GM06990 (cell line): ENCODE measurements at regions not wholly inside any gene's neighbourhood (a gene's known extent, or its start where the extent isn't known, plus 50 kb on each side); places are given as distances from the start of the nearest gene placed in this dataset.

Experiments
- DNase-seq: peaks from one replicate; pipeline ENCODE4 v3.0.0-alpha.2; 2011; ENCODE audit not compliant: insufficient read length; ENCODE audit errors: extremely low read depth
- H3K27me3 ChIP-seq: replicated peaks from 2 replicates; pipeline ENCODE4 v1.6.0; 2011; ENCODE audit warnings: low read length; ENCODE audit not compliant: control insufficient read depth, insufficient read depth
- H3K36me3 ChIP-seq: 2 replicates; pipeline ENCODE4 v1.5.1; 2011; ENCODE audit warnings: low read length; ENCODE audit not compliant: control insufficient read depth, insufficient read depth
- H3K4me3 ChIP-seq: replicated peaks from 2 replicates; pipeline ENCODE4 v1.5.1; 2011; ENCODE audit warnings: low read depth, mild to moderate bottlenecking, control low read depth, low read length
- TF ChIP-seq, protein P1 (sequence below): IDR thresholded peaks from 2 replicates; pipeline ENCODE4 v1.5.1; 2011; ENCODE audit warnings: low read length, control low read depth, mild to moderate bottlenecking, inconsistent platforms; ENCODE audit not compliant: insufficient read depth, poor library complexity, severe bottlenecking

DNA sequence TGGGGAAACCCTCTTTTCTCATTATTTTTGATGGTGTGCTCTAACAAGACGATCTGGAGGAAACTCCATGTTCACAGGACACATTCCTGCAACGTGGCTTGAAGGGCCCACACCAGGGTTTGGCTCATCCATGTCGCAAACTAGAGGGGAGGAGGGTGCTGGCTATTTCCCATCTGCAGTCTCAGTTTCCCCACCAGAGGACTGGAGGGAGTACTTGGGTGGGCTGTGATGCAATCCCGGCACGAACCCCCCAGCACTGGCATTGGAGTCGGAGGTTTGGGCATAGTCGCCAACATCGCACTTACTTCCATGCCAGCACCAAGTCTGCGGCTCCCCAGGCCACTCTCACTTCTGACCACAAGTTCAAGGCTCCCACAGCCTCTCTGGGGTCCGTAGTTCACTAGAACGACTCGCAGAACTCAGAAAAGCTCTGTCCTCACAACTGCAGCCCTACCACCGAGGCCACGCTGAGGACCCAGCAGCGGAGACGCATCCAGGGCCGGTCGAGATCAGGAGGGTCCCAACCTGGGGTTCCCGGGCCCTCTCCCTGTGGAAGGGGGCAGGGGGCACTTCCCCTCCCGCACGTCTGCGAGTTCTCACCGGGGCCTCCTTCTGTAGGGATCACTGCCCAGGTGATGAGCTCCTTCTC lies 165.6 kb upstream of the SOX1 start:
- DNase-seq = no peak
- Histone ChIP-seq H3K27me3 (no peaks in the 10 kb centered on the region), H3K36me3 (no peaks in the 10 kb centered on the region), H3K4me3 (no peak overlapping the region)
- TF ChIP-seq, protein P1, sequence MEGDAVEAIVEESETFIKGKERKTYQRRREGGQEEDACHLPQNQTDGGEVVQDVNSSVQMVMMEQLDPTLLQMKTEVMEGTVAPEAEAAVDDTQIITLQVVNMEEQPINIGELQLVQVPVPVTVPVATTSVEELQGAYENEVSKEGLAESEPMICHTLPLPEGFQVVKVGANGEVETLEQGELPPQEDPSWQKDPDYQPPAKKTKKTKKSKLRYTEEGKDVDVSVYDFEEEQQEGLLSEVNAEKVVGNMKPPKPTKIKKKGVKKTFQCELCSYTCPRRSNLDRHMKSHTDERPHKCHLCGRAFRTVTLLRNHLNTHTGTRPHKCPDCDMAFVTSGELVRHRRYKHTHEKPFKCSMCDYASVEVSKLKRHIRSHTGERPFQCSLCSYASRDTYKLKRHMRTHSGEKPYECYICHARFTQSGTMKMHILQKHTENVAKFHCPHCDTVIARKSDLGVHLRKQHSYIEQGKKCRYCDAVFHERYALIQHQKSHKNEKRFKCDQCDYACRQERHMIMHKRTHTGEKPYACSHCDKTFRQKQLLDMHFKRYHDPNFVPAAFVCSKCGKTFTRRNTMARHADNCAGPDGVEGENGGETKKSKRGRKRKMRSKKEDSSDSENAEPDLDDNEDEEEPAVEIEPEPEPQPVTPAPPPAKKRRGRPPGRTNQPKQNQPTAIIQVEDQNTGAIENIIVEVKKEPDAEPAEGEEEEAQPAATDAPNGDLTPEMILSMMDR = no peak

DNA sequence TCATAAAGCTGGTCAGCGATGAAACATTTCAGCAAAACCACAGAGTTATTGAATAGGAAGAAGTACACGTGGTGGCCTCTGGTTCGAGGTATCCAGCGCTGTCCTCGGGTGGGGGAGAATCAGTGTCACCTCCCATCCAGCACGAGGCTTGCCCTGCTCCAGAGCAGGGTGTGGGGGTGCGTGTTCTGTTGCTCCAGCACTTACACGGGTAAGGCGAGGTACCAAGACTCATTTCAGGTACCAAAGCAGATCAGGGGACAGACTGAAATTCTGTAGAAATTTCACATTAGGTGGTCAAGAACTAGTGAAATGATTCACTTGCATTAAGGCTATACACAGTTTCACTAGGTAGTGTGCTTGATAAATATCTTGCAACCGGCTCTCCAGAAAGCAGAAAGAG lies 164.2 kb upstream of the SOX1 start:
- H3K4me3 ChIP-seq = no peak overlapping the region
- DNase-seq = no peak

GRCh38 chr13:111903143-111903542 lies 163.8 kb upstream of the SOX1 start:
- H3K4me3 ChIP-seq = no peak overlapping the region
- no peak for DNase-seq
- TF ChIP-seq, protein P1 = no peak
- no peaks in the 10 kb centered on the region for H3K27me3 ChIP-seq
- H3K36me3 ChIP-seq = no peaks in the 10 kb centered on the region

More for the DNA sequence above, 164.2 kb upstream of the SOX1 start:
- TF ChIP-seq, protein P1 = no peak
- Histone ChIP-seq H3K27me3 (no peaks in the 10 kb centered on the region), H3K36me3 (no peaks in the 10 kb centered on the region)

- TF ChIP-seq, protein P1 = no peak
- H3K27me3 ChIP-seq = no peaks in the 10 kb centered on the region
These were observed 162.8 kb upstream of the SOX1 start for GRCh38 chr13:111904166-111904565.

GRCh38 chr13:111904701-111905608 lies 162.0 kb upstream of the SOX1 start:
- DNase-seq = no peak
- TF ChIP-seq, protein P1 = no peak
- no peaks in the 10 kb centered on the region for H3K36me3 ChIP-seq
- no peak overlapping the region for H3K4me3 ChIP-seq
- H3K27me3 ChIP-seq = no peaks in the 10 kb centered on the region

More at GRCh38 chr13:111904166-111904565, 162.8 kb upstream of the SOX1 start:
- Histone ChIP-seq H3K4me3 (no peak overlapping the region), H3K36me3 (no peaks in the 10 kb centered on the region)
- DNase-seq = no peak
